Thoracic aorta (tissue), 2 donors: ENCODE measurements at regions not wholly inside any gene's neighbourhood (a gene's known extent, or its start where the extent isn't known, plus 50 kb on each side); places are given as distances from the start of the nearest gene placed in this dataset.

Experiments used
- ATAC-seq: fragments of 150-250 bp; one replicate; pipeline ENCODE4 v1.8.0; 2017; ENCODE audit warnings: low read depth; ENCODE audit not compliant: insufficient number of reproducible peaks, low FRiP score
- DNase-seq: peaks from one replicate; pipeline ENCODE4 v3.0.0-alpha.2; 2020; ENCODE audit warnings: low spot score
- H3K27ac ChIP-seq, 2 donors: fragments of 200-600 bp; sonication (generic); 1 replicate in 1 of 2; 2 replicates in 1 of 2; pipeline ENCODE4 v1.5.1; 2016; ENCODE audit warnings: mild to moderate bottlenecking in 2 of 2, moderate library complexity in 2 of 2
- H3K27me3 ChIP-seq: fragments of 200-600 bp; sonication (generic); replicated peaks from 2 replicates; pipeline ENCODE4 v1.6.0; 2016; ENCODE audit warnings: mild to moderate bottlenecking; ENCODE audit not compliant: insufficient read depth
- H3K36me3 ChIP-seq: fragments of 200-600 bp; sonication (generic); one replicate; pipeline ENCODE4 v1.5.1; 2016
- H3K4me1 ChIP-seq, 2 donors: fragments of 200-600 bp; sonication (generic); 1 replicate in 1 of 2; 2 replicates in 1 of 2; pipeline versions ENCODE4 v1.5.1 to v1.6.0; 2016; ENCODE audit warnings: low read depth in 2 of 2, mild to moderate bottlenecking in 1 of 2; ENCODE audit not compliant: control insufficient read depth in 1 of 2
- H3K4me3 ChIP-seq: fragments of 200-600 bp; sonication (generic); 2 replicates; pipeline ENCODE4 v1.5.1; 2016; ENCODE audit warnings: mild to moderate bottlenecking
- H3K9me3 ChIP-seq: fragments of 200-600 bp; sonication (generic); 2 replicates; pipeline ENCODE4 v1.5.1; 2016
- TF ChIP-seq, protein P1 (sequence below): fragments of 200-600 bp; sonication (generic); IDR thresholded peaks from one replicate; pipeline ENCODE4 v1.5.1; 2019; ENCODE audit warnings: antibody characterized with exemption

DNA sequence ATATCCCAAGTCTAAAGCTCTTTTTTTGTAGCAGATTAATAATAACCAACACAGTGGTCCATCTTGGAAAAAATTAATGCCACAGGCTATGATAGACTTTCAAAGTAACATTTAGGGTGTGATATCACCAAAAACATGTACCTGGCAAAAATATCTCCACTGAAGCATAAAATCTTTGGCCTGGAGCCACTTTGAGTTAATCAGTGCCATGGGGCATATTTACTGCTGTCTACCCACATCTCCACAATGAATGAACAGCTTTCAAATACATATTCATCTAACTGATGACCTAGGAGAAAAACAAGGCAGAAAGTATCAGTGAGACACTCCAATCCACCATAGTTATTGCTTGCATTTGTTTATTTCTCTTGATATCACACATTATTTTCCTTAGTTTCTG is 296.0 kb upstream of the MDFIC2 start:
- Histone ChIP-seq H3K36me3 (no peaks in the 10 kb centered on the region), H3K27me3 (no peaks in the 10 kb centered on the region), H3K4me1 (peaks cover 0 to 4% of the 10 kb centered on the region in 2 donors), H3K4me3 (no peak overlapping the region), H3K27ac (no peak overlapping the region), H3K9me3 (no peaks in the 10 kb centered on the region)
- TF ChIP-seq, protein P1, sequence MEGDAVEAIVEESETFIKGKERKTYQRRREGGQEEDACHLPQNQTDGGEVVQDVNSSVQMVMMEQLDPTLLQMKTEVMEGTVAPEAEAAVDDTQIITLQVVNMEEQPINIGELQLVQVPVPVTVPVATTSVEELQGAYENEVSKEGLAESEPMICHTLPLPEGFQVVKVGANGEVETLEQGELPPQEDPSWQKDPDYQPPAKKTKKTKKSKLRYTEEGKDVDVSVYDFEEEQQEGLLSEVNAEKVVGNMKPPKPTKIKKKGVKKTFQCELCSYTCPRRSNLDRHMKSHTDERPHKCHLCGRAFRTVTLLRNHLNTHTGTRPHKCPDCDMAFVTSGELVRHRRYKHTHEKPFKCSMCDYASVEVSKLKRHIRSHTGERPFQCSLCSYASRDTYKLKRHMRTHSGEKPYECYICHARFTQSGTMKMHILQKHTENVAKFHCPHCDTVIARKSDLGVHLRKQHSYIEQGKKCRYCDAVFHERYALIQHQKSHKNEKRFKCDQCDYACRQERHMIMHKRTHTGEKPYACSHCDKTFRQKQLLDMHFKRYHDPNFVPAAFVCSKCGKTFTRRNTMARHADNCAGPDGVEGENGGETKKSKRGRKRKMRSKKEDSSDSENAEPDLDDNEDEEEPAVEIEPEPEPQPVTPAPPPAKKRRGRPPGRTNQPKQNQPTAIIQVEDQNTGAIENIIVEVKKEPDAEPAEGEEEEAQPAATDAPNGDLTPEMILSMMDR: no peak
- ATAC-seq (no peak), DNase-seq (no peak)

DNA sequence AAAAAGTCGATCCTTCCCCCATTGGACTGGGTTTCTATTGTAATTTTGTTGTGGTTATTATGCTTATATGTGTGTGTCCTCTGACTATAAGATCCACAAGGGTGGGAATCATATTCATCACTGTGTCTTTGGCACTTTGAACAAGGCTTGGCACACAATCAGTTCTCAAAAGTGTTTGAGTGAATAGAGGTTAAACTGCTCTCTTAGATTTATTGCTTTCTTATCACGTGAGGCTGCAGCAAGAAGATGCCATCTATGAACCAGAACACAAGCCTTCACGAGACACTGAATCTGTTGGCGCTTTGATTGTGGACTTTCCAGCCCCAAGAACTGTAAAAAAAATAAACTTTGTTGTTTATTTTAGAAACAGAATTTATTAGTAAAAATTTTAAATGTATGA is 295.0 kb upstream of the MDFIC2 start:
- TF ChIP-seq, protein P1: no peak
- no peak for ATAC-seq

DNA sequence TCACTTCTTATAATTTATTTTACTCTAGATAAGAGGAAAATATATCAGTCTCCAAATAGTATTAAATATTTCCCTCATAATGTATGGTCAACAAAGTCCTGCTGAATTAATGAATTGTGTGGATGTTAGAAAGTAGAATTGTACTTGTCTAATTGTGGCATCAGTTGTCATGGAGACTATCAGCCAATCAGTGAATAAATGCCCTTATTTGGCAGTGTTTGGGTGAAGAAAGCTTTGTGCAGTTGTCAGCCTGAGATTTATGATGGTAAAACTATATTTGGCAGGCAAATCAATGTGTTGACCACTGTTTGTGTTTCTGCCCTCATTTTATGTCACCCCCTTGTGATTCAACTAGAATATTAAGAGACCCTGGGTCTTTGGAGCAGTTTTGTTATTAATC is 293.6 kb upstream of the MDFIC2 start:
- TF ChIP-seq, protein P1: no peak
- Histone ChIP-seq H3K27ac (no peak overlapping the region), H3K9me3 (no peaks in the 10 kb centered on the region), H3K36me3 (no peaks in the 10 kb centered on the region), H3K4me1 (peaks cover 0 to 4% of the 10 kb centered on the region in 2 donors), H3K4me3 (no peak overlapping the region), H3K27me3 (no peaks in the 10 kb centered on the region)
- no peak for ATAC-seq
- DNase-seq: no peak

More for the DNA sequence above, 295.0 kb upstream of the MDFIC2 start:
- no peak overlapping the region for H3K4me3 ChIP-seq
- H3K27me3 ChIP-seq: no peaks in the 10 kb centered on the region
- no peaks in the 10 kb centered on the region for H3K36me3 ChIP-seq
- peaks cover 0 to 4% of the 10 kb centered on the region in 2 donors for H3K4me1 ChIP-seq
- DNase-seq: no peak
- H3K27ac ChIP-seq: no peak overlapping the region
- H3K9me3 ChIP-seq: no peaks in the 10 kb centered on the region

GRCh38 chr3:70603103-70603502 is 290.7 kb upstream of the MDFIC2 start:
- H3K27ac ChIP-seq: no peak overlapping the region
- H3K4me3 ChIP-seq: no peak overlapping the region
- H3K27me3 ChIP-seq: no peaks in the 10 kb centered on the region
- DNase-seq: no peak
- H3K9me3 ChIP-seq: no peaks in the 10 kb centered on the region
- no peaks in the 10 kb centered on the region for H3K4me1 ChIP-seq
- no peak for ATAC-seq
- TF ChIP-seq, protein P1: no peak
- no peaks in the 10 kb centered on the region for H3K36me3 ChIP-seq

DNA sequence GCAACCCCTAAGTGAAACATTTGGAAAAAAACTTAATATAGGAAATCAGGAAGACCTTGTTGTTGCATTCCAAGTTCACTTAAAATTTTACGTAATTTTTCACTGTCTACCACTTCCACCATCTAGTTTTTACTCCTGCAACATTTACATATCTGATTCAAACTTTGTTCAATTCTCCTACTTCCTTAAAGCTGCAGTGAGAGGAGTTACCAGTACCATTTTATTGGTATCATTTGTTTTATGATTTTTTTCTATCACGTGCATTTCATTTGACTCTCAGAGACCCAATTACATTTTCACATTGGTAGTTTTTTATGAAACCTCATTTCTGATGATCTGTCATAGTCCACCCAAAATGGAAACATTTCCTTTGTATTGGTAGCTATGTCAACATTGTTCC is 284.9 kb upstream of the MDFIC2 start:
- TF ChIP-seq, protein P1: no peak
- ATAC-seq: no peak
- no peak overlapping the region for H3K27ac ChIP-seq

More for the DNA sequence above, 284.9 kb upstream of the MDFIC2 start:
- Histone ChIP-seq H3K4me3 (no peak overlapping the region), H3K4me1 (no peaks in the 10 kb centered on the region), H3K9me3 (no peaks in the 10 kb centered on the region), H3K27me3 (no peaks in the 10 kb centered on the region), H3K36me3 (no peaks in the 10 kb centered on the region)
- no peak for DNase-seq
